OCI-LY7 (cell line): ENCODE measurements at regions not wholly inside any gene's neighbourhood (a gene's known extent, or its start where the extent isn't known, plus 50 kb on each side); places are given as distances from the start of the nearest gene placed in this dataset.

ENCODE experiments used
- BruUV-seq: library from RNA; stranded (reverse); fragments of 400-500 nt; replicated peaks from 2 replicates; lab custom pipeline; 2021; lab: Mats Ljungman, UMichigan
- CTCF ChIA-PET: fragments of 300-600 bp; sonication (Branson Sonifier 250); formaldehyde crosslinking; loops from one replicate; lab custom pipeline; 2022; ENCODE audit warnings: antibody characterized with exemption; ENCODE audit not compliant: unreplicated experiment; lab: Charles Lee
- POLR2A ChIA-PET: fragments of 300-600 bp; sonication (Branson Sonifier 250); formaldehyde crosslinking; loops from one replicate; lab custom pipeline; 2022; ENCODE audit warnings: antibody characterized with exemption; lab: Charles Lee
- DNase-seq: peaks from one replicate; pipeline ENCODE4 v3.0.0-alpha.2; 2015; ENCODE audit warnings: low spot score
- H2AFZ ChIP-seq: fragments of 200-600 bp; sonication (generic), shearing (Covaris generic); 2 replicates; pipeline ENCODE4 v1.6.1; 2014; ENCODE audit warnings: mild to moderate bottlenecking, antibody characterized with exemption, low read length, moderate library complexity
- H3K27ac ChIP-seq: fragments of 200-600 bp; sonication (generic); 2 replicates; pipeline ENCODE4 v1.5.1; 2014; ENCODE audit warnings: mixed run types, low read depth, mild to moderate bottlenecking, moderate library complexity, low read length, inconsistent platforms; ENCODE audit not compliant: poor library complexity, severe bottlenecking
- H3K36me3 ChIP-seq: fragments of 200-600 bp; sonication (generic); 2 replicates; pipeline ENCODE4 v1.6.1; 2014; ENCODE audit warnings: mild to moderate bottlenecking, antibody characterized with exemption, low read length, moderate library complexity, mixed read lengths; ENCODE audit not compliant: insufficient read depth
- H3K4me1 ChIP-seq: fragments of 200-600 bp; sonication (generic); 2 replicates; pipeline ENCODE4 v1.5.1; 2014; ENCODE audit warnings: mild to moderate bottlenecking, low read length; ENCODE audit not compliant: insufficient read depth, poor library complexity, severe bottlenecking
- H3K4me2 ChIP-seq: fragments of 200-600 bp; sonication (generic); 2 replicates; pipeline ENCODE4 v1.6.1; 2014; ENCODE audit warnings: mild to moderate bottlenecking, low read length
- H3K4me3 ChIP-seq: fragments of 200-600 bp; sonication (generic); 2 replicates; pipeline ENCODE4 v1.5.1; 2014; ENCODE audit warnings: mild to moderate bottlenecking, low read depth, low read length; ENCODE audit not compliant: poor library complexity, severe bottlenecking
- H3K79me2 ChIP-seq: fragments of 200-600 bp; sonication (generic); 2 replicates; pipeline ENCODE4 v1.6.1; 2016; ENCODE audit warnings: low read depth, mild to moderate bottlenecking, low read length, moderate library complexity, mixed read lengths; ENCODE audit not compliant: insufficient read depth
- H3K9me2 ChIP-seq: fragments of 200-600 bp; sonication (generic); 2 replicates; pipeline ENCODE4 v1.6.1; 2016; ENCODE audit warnings: mild to moderate bottlenecking, low read length, mixed read lengths; ENCODE audit not compliant: insufficient read depth
- H3K9me3 ChIP-seq: fragments of 200-600 bp; sonication (generic); 2 replicates; pipeline ENCODE4 v1.6.1; 2014; ENCODE audit warnings: mild to moderate bottlenecking, mixed run types, low read length, mixed read lengths
- H4K20me1 ChIP-seq: fragments of 200-600 bp; sonication (generic); 2 replicates; pipeline ENCODE4 v1.6.1; 2014; ENCODE audit warnings: mild to moderate bottlenecking, antibody characterized with exemption, low read length, moderate library complexity, mixed read lengths; ENCODE audit not compliant: insufficient read depth
- EZH2phosphoT487 ChIP-seq: fragments of 200-600 bp; sonication (generic); IDR thresholded peaks from 2 replicates; pipeline ENCODE4 v1.6.1; 2018; ENCODE audit warnings: low read depth, borderline replicate concordance, mild to moderate bottlenecking, mixed run types, antibody characterized with exemption, low read length, moderate library complexity, mixed read lengths
- intact Hi-C: fragments of 100-400 bp; cut with micrococcal nuclease; formaldehyde crosslinking; loops from one replicate; pipeline ENCODE4 v1.10.0; 2022; ENCODE audit not compliant: unreplicated experiment
- TF ChIP-seq, protein P1 (sequence below): fragments of 200-600 bp; sonication (generic); conservative IDR thresholded peaks from 2 replicates; pipeline ENCODE4 v1.5.1; 2014; ENCODE audit warnings: mild to moderate bottlenecking, antibody characterized with exemption, low read length, moderate library complexity, mixed read lengths

DNA sequence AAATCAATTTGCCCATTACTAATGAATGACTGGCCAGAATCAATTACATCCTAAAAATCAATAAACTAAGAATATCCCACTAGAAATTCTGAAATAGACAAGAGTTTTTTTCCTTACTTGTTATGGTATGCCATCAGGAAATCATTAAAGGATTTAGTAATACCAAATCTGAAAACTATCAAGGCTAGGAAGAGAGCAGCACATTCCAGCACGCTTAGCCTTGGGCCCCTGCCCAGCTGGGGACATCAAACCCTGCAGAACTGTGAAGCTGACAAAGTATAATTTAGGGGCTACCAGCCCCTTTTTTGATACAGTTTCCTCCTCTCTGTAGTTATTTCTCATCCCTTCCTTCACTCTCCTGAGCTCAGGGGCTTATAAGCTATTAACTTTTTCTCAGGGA lies 247.8 kb upstream of the ZC3H12C start:
- Histone ChIP-seq H3K27ac (no peak overlapping the region), H3K4me2 (no peak overlapping the region), H3K4me3 (no peak overlapping the region), H3K9me3 (no peaks in the 10 kb centered on the region), H3K4me1 (no peaks in the 10 kb centered on the region), H4K20me1 (no peaks in the 10 kb centered on the region), H3K36me3 (no peaks in the 10 kb centered on the region), H2AFZ (no peak overlapping the region), H3K9me2 (no peaks in the 10 kb centered on the region), H3K79me2 (no peaks in the 10 kb centered on the region)
- no TSS peak for BruUV-seq
- POLR2A ChIA-PET = interaction anchor here (0.7 to 0.8 kb wide), 3 partner anchors 30 to 1352 kb away, joined by 3 to 4 read pairs (median 3); no protein-coding TSS in a partner anchor
- intact Hi-C loops = no loop called here
- no peak for DNase-seq
- CTCF ChIA-PET = no interaction called here
- TF ChIP-seq EZH2phosphoT487 = no peak
- TF ChIP-seq, protein P1, sequence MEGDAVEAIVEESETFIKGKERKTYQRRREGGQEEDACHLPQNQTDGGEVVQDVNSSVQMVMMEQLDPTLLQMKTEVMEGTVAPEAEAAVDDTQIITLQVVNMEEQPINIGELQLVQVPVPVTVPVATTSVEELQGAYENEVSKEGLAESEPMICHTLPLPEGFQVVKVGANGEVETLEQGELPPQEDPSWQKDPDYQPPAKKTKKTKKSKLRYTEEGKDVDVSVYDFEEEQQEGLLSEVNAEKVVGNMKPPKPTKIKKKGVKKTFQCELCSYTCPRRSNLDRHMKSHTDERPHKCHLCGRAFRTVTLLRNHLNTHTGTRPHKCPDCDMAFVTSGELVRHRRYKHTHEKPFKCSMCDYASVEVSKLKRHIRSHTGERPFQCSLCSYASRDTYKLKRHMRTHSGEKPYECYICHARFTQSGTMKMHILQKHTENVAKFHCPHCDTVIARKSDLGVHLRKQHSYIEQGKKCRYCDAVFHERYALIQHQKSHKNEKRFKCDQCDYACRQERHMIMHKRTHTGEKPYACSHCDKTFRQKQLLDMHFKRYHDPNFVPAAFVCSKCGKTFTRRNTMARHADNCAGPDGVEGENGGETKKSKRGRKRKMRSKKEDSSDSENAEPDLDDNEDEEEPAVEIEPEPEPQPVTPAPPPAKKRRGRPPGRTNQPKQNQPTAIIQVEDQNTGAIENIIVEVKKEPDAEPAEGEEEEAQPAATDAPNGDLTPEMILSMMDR = no peak

DNA sequence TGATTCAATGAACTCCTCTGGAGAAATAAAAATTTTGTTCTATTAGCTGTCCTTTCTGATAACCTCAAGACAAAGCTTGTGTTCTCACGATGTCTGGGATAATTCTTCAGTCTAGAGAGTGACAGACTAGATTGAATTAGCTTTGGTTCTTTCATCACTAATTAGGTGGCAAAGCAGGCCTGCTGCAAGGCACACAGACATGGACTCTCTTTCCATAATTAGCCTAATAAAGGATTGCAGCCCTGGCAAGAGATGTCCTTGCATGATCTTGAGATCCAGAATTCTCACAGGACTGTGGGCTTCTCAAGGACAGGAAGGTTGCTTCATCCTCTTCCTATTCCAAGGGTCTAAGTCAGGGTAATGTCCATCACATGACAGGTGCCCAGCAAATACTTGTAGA lies 245.6 kb upstream of the ZC3H12C start:
- no peaks in the 10 kb centered on the region for H3K9me2 ChIP-seq
- H4K20me1 ChIP-seq = no peaks in the 10 kb centered on the region
- H3K9me3 ChIP-seq = no peaks in the 10 kb centered on the region
- intact Hi-C loops = no loop called here
- no peak overlapping the region for H3K4me3 ChIP-seq
- POLR2A ChIA-PET = no interaction called here
- H3K27ac ChIP-seq = no peak overlapping the region
- BruUV-seq = no TSS peak
- H3K4me2 ChIP-seq = no peak overlapping the region
- no peak for DNase-seq
- TF ChIP-seq, protein P1 = no peak
- no peak for TF ChIP-seq EZH2phosphoT487
- H3K79me2 ChIP-seq = no peaks in the 10 kb centered on the region
- no peaks in the 10 kb centered on the region for H3K4me1 ChIP-seq
- H3K36me3 ChIP-seq = no peaks in the 10 kb centered on the region
- CTCF ChIA-PET = no interaction called here
- H2AFZ ChIP-seq = no peak overlapping the region

DNA sequence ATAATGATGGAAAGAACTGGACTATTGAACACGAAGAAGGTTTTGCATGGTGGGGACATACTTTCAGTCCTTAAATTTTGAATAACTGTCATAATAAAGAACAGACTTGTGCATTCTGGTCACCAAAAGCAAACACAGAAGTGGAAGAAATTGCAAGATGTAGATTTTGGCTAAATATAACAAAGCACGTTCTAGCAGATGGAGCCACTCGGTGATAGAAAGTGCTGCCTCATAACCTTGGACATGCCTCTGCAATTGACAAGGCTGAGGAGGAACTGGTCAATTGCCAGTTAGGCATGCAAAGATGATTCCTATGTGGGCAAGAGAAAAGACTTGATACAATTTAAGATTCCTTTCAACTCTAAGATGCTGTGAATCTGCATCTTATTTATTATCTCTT lies 244.1 kb upstream of the ZC3H12C start:
- H3K27ac ChIP-seq = no peak overlapping the region
- H4K20me1 ChIP-seq = no peaks in the 10 kb centered on the region
- H3K9me3 ChIP-seq = no peaks in the 10 kb centered on the region
- no peak for TF ChIP-seq EZH2phosphoT487
- TF ChIP-seq, protein P1 = no peak
- no peak overlapping the region for H2AFZ ChIP-seq
- H3K4me3 ChIP-seq = no peak overlapping the region
- POLR2A ChIA-PET = no interaction called here
- intact Hi-C loops = no loop called here
- no peaks in the 10 kb centered on the region for H3K4me1 ChIP-seq
- no peaks in the 10 kb centered on the region for H3K79me2 ChIP-seq
- no peak for DNase-seq
- no peaks in the 10 kb centered on the region for H3K36me3 ChIP-seq
- BruUV-seq = no TSS peak
- H3K4me2 ChIP-seq = no peak overlapping the region
- no peaks in the 10 kb centered on the region for H3K9me2 ChIP-seq
- CTCF ChIA-PET = no interaction called here
